GM18508 (cell line): ENCODE measurements at regions not wholly inside any gene's neighbourhood (a gene's known extent, or its start where the extent isn't known, plus 50 kb on each side); places are given as distances from the start of the nearest gene placed in this dataset.
"Not testable (repeated sequence)": the region's sequence is repeated elsewhere in the genome, so short reads cannot be mapped to it uniquely, and the experiment has no call there.

ENCODE experiments used
- ATAC-seq: cut with Tn5 transposase; IDR thresholded peaks from one replicate; pipeline ENCODE4 v1.9.1; 2021; ENCODE audit warnings: moderate number of reproducible peaks; ENCODE audit not compliant: insufficient read depth, unreplicated experiment

DNA sequence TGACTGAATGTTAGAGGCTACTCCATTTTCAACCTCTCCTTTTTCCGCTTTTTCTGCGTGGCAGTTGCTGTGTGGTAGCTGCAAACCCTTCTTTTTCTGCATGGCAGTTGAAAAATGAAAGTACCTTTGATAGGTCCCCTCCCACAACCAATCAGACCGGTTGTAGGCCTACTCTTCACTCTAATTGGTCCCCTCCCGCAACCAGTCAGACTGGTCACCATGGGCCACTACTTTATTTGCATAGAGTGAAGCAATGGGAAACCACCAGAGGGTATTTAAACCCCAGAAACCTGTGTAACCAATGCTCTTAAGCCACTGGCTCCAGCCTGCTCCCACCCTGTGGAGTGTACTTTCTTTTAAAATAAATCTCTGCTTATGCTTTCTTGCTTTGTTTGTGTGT, 877.8 kb downstream of the FAM133A start:
- ATAC-seq = no peak

DNA sequence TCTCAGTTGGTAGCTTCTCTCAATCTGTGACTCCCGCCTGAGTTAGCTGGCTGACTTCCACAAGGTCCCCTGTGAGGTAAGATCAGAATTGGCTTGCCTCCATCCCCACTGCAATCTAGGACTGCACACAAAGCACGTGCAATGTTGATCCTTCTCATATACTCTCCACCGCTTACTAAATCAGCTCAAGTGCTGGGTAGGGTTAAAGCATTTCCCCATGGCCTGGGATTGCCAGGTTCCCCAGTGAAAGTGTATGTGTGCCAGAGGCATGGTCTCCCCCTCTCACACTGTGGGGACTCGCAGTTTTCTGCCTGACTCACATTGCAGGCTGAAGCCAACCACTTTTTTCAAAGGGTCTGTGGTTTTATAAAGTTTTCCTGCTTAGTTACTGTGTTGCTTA, 886.9 kb downstream of the FAM133A start:
- ATAC-seq = no peak

DNA sequence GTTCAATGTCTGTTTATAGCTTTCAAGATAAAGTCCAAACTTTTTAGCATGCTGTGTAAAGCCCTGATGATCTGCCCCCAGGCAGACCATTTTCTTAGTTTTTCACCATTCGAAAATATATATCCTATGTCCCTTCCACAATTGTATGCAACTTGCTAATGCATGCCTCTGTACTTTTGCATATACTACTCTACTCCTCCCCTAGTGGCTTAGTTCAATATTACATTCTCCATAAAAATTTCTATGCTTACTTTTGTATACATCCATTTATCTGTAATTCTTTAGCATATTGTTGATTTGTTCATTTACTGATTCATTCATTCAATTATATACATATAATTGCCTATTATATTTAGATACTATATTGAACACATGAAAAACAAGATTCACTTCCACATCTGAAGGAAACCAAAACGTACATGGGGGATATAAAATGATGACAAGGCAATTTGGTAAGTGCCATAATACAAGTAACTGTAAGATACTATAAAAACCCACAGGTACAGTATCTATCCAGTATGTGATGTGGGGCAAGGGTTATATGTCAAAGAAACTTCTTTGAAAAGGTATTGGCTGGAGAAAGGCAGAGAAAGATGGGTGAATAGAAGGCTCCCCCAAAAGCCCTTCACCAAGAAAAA, 902.5 kb downstream of the FAM133A start:
- no peak for ATAC-seq

DNA sequence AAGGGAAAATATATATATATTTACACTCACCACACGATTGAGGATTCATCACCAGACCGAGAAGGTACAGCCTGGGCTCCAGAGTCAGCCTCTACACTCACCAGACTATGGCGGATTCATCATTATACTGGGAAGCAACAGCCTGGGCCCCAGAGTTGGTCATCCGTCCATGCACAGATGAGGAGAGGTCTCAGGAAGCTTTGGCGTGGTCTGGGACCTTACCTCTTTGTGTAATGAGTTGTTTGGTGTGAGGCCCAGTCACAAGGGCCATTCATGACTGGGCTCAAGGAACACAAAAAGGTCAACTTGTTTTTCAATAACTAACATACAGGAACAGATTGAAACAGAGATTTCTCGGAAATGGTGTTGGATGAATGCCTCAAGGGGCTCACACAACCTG, 926.1 kb downstream of the FAM133A start:
- no peak for ATAC-seq

DNA sequence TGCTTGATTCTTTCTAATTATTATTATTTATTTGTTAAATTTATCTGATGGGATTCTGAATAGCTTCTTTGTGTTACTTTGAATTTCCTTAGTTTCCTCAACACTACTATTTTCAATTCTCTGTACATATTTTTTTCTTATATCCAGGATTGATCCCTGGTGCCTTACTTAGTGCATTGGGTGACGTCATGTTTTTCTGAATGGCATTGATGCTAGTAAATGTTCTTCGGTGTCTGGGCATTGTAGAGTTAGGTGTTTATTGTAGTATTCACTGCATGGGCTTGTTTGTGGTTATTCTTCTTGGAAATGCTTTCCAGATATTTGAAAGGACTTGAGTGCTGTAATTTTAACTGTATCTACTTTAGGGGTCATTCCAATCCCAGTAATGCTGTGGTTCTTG, 938.1 kb downstream of the FAM133A start:
- ATAC-seq = no peak

DNA sequence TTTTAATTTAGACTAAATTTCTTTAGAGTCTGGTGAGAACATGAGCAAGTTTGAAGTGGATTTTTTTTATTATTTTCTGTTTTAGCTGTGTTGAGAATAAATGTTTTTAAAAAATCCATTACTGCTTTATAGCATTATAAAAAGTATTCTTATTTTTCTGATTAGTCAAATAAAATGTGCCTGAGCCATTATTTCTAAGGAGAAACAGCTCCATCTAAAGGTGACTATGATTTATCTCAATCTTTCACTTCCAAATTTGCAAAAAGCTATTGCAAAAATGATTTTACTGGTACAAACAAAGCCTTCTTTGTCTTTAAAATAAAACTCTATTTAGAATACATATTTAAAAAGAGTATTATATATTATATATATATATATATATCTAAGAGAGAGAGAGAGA, 959.2 kb downstream of the FAM133A start:
- ATAC-seq = no peak

DNA sequence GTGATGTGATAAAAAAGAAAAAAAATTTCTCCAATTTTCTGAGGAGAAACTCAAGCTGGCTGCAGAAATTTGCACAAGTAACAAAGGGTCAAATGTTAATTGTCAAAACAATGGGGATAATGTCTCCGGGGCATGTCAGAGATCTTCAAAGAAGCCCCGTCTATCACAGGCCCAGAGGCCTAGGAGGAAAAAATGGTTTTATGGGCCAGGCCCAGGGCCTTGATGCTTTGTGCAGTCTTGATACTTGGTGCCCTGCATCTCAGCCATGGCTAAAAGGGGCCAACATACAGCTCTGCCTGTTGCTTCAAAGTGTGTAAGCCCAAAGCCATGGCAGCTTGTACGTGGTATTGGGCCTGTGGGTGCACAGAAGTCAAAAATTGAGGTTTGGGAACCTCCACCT, 961.0 kb downstream of the FAM133A start:
- ATAC-seq = no peak

DNA sequence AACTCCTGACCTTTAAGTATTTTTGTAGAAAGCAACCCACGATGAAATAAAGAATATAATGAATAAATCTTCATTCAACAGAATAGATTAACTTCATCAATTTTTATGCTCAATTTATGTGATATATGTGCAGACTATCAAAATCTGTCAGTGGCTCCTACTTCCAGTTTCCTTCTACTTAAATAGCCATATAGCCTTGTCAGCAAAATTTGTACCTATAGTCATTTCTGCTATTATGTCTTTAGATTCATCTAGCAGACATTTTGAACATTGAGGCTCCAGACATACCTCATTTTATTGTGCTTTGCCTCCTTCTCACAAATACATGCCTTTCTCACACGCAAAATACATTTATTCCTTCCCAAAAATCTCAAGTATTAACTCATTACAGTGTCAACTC, 971.7 kb downstream of the FAM133A start:
- no peak for ATAC-seq

DNA sequence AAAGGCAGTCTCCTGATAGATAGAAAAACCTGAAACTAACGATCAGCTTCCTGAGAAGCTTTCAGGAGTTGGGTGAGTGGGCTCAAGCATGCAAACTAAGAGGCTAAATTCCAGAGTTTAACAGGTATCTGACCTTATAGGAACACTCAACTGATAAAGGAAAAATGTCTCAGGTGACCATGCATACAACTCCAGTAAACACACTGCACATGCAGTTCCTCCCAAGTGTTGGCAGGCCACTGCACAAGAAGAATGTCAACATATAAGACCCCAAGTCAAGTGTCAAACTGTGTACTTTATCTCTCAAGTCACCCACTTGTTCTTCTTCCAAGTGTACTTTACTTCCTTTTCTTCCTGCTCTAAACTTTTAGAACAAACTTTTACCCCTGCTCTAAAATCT, 981.2 kb downstream of the FAM133A start:
- no peak for ATAC-seq

DNA sequence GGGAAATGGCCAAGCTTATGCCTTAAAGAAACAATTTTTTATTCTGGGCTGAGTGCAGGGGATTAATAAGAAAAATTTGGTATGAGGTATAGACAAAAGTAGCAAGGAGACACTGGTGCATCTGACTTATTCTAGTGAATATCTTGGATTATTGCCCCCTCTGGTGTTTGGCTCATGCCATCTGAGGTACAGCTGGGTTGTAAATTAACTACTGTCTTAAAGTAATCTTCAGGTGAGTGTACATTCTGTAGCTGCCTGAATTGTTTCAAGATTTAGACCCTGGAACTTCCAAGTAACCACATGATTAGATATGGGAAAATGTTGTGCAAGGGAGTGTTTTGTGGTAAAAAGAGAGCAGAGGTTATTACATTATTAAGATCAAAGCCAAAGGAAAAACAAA, 988.7 kb downstream of the FAM133A start:
- no peak for ATAC-seq

DNA sequence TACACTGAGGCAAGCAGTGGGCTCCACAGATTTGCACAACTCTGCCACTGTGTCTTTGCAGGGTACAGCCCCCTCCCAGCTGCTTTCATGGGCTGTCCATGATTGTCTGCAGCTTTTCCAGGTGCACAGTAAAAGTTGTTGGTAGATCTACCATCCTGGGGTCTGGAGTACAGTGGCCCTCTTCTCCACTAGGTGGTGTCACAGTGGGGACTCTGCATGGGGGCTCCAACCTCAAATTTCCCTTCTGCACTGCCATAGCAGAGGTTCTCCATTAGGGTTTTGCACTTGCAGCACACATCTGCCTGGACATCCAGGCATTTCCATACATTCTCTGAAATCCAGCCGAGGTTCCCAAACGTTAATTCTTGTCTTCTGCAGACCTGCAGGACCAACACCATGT, 1002.3 kb downstream of the FAM133A start:
- ATAC-seq = no peak

DNA sequence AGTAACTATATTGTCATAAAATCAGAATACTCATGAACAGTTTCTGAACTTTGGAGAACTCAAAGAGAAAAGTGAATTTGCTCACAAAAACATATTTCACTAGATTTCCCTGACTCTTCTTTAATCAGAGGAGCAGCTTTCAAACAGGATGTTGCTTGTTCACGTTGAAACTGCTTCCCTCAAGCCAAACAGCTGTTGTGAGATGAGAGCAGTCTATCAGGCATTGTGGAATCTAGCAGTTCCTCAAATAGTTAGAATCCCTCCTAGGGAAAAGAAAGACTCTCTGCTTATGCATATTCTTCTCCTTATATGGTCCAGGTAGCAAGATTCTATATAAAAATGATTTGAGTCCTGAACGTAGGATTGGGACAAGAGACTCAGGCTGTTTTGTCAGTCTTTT, 1012.1 kb downstream of the FAM133A start:
- ATAC-seq = no peak

DNA sequence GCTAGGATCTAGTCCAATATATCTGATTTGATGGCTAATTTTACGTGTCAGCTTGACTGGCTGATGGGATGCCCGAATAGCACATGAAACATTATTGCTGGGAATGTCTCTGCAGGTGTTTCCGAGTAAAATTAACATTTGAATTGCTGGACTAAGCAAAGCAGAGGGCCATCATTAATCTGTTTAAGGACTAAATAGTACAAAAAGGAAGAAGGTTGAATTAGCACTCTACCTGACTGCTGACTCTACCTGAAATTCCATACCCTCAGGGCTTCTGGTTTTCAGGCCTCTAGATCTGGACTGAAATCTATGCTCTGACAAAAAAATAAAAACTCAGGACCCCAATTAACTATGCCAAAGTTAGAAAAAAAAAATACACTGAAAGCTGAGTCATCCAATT, 1021.9 kb downstream of the FAM133A start:
- ATAC-seq = no peak

DNA sequence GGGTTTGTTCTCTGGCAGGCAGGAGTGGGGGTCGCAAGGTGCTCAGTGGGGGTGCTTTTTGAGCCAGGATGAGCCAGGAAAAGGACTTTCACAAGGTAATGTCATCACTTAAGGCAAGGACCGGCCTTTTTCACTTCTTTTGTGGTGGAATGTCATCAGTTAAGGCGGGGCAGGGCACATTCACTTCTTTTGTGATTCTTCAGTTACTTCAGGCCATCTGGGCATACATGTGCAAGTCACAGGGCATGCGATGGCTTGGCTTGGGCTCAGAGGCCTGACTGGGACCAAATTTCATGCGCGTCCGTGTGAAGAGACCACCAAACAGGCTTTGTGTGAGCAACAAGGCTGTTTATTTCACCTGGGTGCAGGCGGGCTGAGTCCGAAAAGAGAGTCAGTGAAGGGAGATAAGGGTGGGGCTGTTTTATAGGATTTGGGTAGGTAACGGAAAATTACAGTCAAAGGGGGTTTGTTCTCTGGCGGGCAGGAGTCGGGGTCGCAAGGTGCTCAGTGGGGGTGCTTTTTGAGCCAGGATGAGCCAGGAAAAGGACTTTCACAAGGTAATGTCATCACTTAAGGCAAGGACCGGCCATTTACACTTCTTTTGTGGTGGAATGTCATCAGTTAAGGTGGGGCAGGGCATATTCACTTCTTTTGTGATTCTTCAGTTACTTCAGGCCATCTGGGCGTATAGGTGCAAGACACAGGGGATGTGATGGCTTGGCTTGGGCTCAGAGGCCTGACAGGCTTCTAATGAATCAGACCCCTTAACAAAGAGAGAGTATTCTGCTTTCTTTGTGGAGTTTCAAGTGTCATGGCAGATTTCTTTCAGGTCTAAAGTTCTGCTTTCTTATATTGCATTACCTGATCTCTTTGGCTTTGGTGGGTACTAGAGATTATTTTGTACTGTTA, 1030.6 kb downstream of the FAM133A start:
- ATAC-seq = not testable (repeated sequence)

DNA sequence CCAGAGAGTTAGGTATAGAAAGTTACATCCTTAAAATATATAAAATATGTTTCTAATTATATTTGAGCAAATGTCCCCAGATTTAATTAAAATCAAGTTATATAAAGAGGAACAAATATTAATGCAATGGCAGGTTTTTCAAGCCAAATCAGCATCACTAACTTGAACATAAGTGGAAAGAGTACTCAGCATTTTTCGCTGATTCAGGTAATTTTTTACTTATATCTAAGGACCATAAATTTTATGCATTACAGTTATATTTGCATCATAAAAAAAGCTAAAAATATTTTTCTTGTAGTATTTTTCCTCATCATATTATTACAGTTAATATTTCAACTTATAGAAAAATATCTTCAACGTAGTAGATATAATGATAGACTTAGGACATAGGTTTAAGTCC, 1047.4 kb downstream of the FAM133A start:
- no peak for ATAC-seq

DNA sequence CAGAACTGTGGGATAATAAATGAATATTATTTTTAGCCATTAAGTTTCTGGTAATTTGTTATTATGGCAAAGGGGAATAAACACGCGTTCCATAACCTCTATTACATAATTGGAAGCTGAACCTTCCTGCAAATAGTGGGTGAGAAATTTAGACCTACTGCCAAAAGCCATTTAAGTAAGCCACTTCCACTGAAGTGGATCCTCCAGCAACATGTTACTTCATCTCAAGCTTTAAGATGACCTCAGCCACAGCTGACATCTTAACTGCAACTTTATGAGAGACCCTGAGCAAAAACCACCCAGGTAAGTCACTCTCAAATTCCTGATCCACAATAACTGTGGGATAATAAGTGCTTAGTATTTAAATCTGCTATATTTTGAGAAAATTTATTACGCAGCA, 1048.6 kb downstream of the FAM133A start:
- no peak for ATAC-seq

DNA sequence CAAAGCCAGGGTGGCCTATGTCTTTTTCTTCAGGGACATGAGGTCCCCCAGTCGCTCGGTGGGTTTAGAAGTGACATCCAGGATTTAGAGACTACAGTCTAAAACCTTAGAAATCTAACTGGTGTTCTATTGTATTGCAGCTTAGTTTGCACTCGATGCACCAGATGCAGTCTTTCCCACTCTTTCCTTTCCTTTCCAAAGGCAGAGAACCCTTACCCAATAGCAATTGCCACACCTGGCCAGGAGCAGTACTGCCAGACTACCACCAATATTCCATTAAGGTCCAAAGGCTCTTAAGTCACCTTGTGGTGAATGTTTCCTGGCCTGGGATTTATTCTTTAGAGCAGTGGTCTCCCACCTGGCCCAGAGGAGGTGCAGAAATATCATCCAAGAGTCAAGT, 1068.8 kb downstream of the FAM133A start:
- ATAC-seq = no peak

DNA sequence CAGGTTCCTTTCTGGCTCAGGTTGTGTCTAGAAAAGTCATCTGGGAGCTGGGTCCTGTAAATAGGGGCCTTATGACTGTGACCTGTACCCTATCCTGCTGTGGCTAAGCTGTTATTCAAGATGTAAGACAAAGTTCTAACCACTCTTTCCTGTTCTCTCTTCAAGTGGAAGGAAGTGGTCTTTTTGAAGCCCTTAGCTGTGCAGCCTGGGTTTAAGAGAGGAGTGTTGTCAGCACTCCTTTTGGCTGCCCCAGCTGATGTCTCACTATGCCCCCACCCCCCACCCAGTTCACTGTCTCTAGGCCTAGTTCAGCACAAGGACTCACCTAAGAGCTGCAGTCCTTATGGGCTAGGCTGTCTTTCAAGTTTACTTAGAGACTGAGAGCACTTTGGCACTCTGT, 1069.5 kb downstream of the FAM133A start:
- ATAC-seq = no peak

DNA sequence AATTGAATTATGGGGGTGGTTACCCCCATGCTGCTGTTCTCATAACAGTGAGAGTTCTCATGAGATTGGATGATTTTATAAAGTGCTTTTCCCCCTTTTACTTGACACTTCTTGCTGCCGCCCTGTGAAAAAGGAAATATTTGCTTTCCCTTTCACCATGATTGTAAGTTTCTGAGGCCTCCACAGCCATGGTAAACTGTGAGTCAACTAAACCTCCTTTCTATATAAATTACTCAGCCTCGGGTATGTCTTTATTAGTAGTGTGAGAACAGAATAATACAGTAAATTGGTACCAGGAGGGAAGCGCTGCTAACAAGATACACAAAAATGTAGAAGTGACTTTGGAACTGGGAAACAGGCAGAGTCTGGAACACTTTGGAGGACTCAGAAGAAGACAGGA, 1070.8 kb downstream of the FAM133A start:
- ATAC-seq = no peak

DNA sequence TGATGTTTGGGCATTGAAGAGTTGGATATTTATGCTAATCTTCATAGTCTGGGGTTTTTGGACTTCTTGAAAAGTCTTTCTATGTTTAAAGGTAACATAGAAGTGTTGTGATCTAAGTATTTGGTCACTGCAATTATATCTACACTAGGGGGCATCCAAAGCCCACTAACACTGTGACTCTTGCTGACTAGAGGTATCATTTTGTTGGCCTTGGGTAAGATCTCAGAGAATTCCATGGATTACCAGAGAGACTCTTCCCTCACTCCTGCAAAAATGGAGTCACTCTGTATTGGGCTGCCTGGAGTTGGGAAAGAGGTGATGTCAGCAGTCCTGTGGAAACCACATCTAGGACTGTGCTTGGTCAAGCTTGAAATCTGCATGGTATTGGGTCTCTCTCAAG, 1077.6 kb downstream of the FAM133A start:
- ATAC-seq = no peak

DNA sequence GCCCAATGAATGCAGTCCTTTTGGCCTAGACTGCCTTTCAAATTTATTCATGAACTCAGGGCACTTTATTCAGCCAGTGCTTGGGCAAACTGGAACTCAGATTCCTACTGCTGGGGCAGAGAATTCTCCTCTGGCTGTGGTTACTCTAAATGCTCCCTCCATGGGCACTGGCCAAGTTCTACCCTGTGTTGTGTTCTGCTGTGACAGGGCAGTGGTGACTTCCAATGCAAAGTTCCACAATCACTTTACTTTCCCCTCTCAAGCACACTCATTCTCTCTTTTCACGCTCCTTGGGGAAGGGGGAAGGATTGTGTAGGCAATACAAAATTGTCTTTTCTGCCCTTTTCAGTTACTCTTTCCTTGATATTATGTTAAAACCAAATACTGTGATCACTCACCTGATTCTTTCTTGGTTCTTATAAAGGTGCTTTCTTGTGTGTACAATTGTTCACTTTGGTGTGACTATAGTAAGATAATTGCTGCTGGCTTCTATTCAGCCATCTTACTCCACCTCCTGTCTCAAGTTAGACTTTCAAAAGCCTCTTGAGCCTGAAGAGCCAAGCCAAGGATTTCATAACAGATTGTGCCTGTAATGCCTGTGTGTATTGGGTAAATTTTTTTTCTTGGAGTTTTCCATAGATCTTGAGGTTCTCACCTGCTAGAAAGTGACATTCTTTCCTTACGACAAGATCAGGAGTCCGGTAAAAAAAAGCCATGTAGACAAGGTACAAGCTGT, 1078.6 kb downstream of the FAM133A start:
- ATAC-seq = no peak
